BE2C (cell line): ENCODE measurements at regions not wholly inside any gene's neighbourhood (a gene's known extent, or its start where the extent isn't known, plus 50 kb on each side); places are given as distances from the start of the nearest gene placed in this dataset.

Source experiments
- DNase-seq: peaks from one replicate; pipeline ENCODE4 v3.0.0-alpha.2; 2020
- H3K27me3 ChIP-seq: fragments of 250-450 bp; sonication (Bioruptor Pico); 2 replicates; pipeline ENCODE4 v1.5.1; 2020; ENCODE audit warnings: mild to moderate bottlenecking
- H3K36me3 ChIP-seq: fragments of 250-450 bp; sonication (Bioruptor Pico); 2 replicates; pipeline ENCODE4 v1.5.1; 2020; ENCODE audit warnings: mild to moderate bottlenecking
- H3K4me1 ChIP-seq: fragments of 250-450 bp; sonication (Bioruptor Pico); 2 replicates; pipeline ENCODE4 v1.5.1; 2020
- H3K4me3 ChIP-seq: 2 replicates; pipeline ENCODE4 v1.5.1; 2011; ENCODE audit warnings: low read depth, low read length
- H3K9me3 ChIP-seq: fragments of 250-450 bp; sonication (Bioruptor Pico); 2 replicates; pipeline ENCODE4 v1.5.1; 2020
- TF ChIP-seq, protein P1 (sequence below): IDR thresholded peaks from 2 replicates; pipeline ENCODE4 v1.5.1; 2012; ENCODE audit warnings: mild to moderate bottlenecking, low read depth, low read length

DNA sequence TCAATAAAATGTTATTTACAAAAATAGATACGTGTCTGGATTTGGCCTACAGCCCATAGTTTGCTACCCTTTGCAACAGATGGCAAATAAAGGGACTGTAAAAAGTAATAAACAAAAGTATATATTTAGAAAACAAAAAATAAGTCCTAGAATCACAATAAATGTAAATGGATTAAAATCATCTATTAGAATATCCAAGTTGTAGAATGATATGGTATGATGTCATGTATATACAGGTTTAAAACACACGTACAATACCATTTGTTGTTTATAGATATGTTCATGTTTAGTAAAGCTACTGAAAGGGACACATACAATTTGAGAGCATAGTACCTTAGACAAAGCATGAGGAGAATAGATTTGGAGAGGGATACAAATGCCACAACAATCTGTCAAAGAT lies 219.5 kb downstream of the BCL11B start:
- H3K9me3 ChIP-seq, result no peaks in the 10 kb centered on the region; the same call in 1 of the 2 replicates

DNA sequence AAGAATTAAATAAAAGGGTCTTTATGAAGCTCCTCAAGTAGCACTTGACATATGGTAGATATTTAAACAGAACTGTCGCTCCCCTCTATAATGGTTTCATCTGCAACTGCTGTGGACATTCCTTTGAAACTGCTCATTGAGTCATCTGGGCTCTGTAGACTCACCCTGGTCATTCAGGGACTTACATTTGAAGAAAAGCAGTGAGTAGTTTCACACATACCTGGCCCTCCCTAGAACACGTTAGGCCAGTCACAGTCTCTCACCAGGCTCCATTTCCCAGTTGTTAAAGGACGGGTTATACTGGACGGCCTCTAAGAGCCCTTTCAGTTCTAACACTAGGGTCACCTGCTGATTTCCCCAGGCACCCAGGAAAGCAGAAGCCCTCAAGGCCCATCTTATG lies 217.0 kb downstream of the BCL11B start:
- no peaks in the 10 kb centered on the region for H3K4me1 ChIP-seq
- TF ChIP-seq, protein P1, sequence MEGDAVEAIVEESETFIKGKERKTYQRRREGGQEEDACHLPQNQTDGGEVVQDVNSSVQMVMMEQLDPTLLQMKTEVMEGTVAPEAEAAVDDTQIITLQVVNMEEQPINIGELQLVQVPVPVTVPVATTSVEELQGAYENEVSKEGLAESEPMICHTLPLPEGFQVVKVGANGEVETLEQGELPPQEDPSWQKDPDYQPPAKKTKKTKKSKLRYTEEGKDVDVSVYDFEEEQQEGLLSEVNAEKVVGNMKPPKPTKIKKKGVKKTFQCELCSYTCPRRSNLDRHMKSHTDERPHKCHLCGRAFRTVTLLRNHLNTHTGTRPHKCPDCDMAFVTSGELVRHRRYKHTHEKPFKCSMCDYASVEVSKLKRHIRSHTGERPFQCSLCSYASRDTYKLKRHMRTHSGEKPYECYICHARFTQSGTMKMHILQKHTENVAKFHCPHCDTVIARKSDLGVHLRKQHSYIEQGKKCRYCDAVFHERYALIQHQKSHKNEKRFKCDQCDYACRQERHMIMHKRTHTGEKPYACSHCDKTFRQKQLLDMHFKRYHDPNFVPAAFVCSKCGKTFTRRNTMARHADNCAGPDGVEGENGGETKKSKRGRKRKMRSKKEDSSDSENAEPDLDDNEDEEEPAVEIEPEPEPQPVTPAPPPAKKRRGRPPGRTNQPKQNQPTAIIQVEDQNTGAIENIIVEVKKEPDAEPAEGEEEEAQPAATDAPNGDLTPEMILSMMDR, result no peak
- no peaks in the 10 kb centered on the region for H3K36me3 ChIP-seq
- no peaks in the 10 kb centered on the region; the same call in 1 of the 2 replicates for H3K9me3 ChIP-seq
- no peak overlapping the region for H3K4me3 ChIP-seq
- H3K27me3 ChIP-seq, result no peaks in the 10 kb centered on the region
- no peak for DNase-seq

More for the DNA sequence above, 219.5 kb downstream of the BCL11B start:
- Histone ChIP-seq H3K27me3 (no peaks in the 10 kb centered on the region), H3K4me3 (no peak overlapping the region), H3K4me1 (no peaks in the 10 kb centered on the region), H3K36me3 (no peaks in the 10 kb centered on the region)
- TF ChIP-seq, protein P1, result no peak
- DNase-seq, result no peak

DNA sequence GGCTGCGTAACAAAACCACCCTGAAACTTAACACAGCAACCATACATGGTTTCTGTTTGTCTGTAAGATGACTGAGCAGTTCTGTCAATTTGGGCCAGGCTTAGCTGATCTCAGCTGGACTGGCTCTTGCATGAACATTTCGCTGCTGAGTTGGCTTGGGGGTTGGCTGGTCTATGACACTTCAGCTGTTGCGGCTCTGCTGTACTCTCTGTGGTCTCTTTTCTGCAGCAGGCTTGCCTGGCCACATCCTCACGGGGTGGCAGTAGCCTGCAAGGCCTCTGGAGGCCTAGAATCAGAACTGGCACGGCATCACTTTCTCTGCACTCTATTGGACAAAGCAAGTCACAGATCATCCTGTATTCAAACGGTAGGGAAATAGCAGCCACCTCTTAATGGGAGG lies 216.2 kb downstream of the BCL11B start:
- H3K27me3 ChIP-seq, result no peaks in the 10 kb centered on the region
- no peak overlapping the region for H3K4me3 ChIP-seq
- H3K9me3 ChIP-seq, result no peaks in the 10 kb centered on the region; the same call in 1 of the 2 replicates
- no peak for DNase-seq
- TF ChIP-seq, protein P1, result no peak
- H3K36me3 ChIP-seq, result no peaks in the 10 kb centered on the region
- H3K4me1 ChIP-seq, result no peaks in the 10 kb centered on the region

DNA sequence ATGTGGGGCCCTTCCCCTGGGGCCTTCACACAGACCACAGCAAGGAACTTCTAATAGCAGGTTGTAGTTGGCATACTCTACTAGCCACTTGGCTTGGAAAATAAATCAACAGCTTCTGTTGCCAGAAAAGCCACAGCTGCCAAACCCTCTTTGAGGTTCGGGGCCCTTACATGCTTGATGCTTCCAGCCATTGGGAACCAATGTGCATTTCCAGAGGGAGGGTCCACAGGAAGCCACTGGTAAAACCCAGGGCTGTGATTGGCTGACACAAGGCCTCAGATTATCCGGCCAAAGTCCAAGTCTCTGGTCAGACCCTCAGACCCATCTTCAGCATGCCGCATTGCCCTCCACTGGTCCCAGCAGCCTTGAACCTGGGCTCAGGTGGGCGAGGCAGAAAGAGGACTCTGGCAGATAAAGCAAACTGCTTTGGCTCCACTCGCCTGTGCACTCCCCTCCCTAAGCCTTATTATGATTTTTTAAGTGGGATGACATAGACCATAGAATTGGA lies 214.4 kb downstream of the BCL11B start:
- no peaks in the 10 kb centered on the region for H3K27me3 ChIP-seq
- TF ChIP-seq, protein P1, result no peak
- no peaks in the 10 kb centered on the region; the same call in 1 of the 2 replicates for H3K9me3 ChIP-seq
- H3K36me3 ChIP-seq, result no peaks in the 10 kb centered on the region
- no peaks in the 10 kb centered on the region for H3K4me1 ChIP-seq
- no peak for DNase-seq
- H3K4me3 ChIP-seq, result no peak overlapping the region

DNA sequence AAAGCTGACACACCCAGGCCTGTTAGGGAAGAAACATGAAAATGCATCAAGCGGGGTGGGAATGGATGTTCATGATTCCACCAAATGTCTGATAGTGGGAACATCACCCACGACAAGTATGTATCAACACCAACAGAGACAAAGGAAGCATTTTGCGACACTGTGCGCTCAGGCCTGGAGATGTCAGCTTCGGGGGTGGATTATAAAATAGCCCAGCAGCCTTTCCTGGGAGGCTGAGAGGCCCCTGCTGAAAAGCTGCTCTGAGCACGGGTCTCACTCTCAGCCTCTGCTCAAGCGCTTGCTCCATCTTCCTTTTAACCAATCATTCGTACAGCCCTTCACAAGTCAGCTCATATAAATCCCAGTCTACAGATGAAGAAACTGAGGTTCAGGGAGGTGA lies 213.5 kb downstream of the BCL11B start:
- DNase-seq, result no peak
- Histone ChIP-seq H3K27me3 (no peaks in the 10 kb centered on the region), H3K4me1 (no peaks in the 10 kb centered on the region), H3K36me3 (no peaks in the 10 kb centered on the region), H3K9me3 (no peaks in the 10 kb centered on the region; the same call in 1 of the 2 replicates), H3K4me3 (no peak overlapping the region)
- TF ChIP-seq, protein P1, result no peak

DNA sequence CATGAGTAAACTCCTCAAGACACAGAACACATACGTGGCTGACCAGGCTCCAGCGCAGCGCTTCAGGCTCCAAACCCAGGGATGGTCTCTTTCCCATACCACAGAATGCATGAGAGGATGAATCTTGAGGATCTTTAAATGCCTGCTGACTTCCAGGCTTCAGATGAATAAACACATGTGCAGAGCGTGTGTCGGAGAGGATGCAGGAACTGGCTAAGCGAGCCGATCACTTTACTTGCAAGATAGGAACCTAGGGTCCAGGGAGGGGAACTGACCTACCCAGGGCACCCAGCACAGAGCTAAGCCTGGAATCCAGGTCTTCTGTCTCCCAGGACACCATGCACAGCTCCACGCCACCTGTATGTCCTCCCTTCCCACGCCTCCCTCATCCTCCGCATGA lies 209.8 kb downstream of the BCL11B start:
- Histone ChIP-seq H3K4me3 (no peak overlapping the region), H3K27me3 (no peaks in the 10 kb centered on the region), H3K36me3 (no peaks in the 10 kb centered on the region), H3K4me1 (no peaks in the 10 kb centered on the region), H3K9me3 (no peaks in the 10 kb centered on the region; the same call in 1 of the 2 replicates)
- no peak for DNase-seq
- TF ChIP-seq, protein P1, result no peak
